MM.1S (cell line): ENCODE measurements at regions not wholly inside any gene's neighbourhood (a gene's known extent, or its start where the extent isn't known, plus 50 kb on each side); places are given as distances from the start of the nearest gene placed in this dataset.

ENCODE experiments used
- DNase-seq: peaks from one replicate; pipeline ENCODE4 v3.0.0-alpha.2; 2015
- H2AFZ ChIP-seq: fragments of 300-600 bp; sonication (generic); 2 replicates; pipeline ENCODE4 v1.6.0; 2016; ENCODE audit warnings: antibody characterized with exemption, low read length
- H3F3A ChIP-seq: fragments of 300-600 bp; sonication (generic); 2 replicates; pipeline ENCODE4 v1.6.1; 2016; ENCODE audit warnings: mild to moderate bottlenecking, antibody characterized with exemption, low read length, moderate library complexity, mixed read lengths; ENCODE audit not compliant: insufficient read depth
- H3K27ac ChIP-seq: fragments of 300-600 bp; sonication (generic); 2 replicates; pipeline ENCODE4 v1.5.1; 2016; ENCODE audit warnings: mild to moderate bottlenecking, low read length
- H3K27me3 ChIP-seq: fragments of 300-600 bp; sonication (generic); replicated peaks from 2 replicates; pipeline ENCODE4 v1.6.0; 2016; ENCODE audit warnings: low read length; ENCODE audit not compliant: insufficient read depth
- H3K36me3 ChIP-seq: fragments of 300-600 bp; sonication (generic); replicated peaks from 2 replicates; pipeline ENCODE4 v1.6.1; 2016; ENCODE audit warnings: mild to moderate bottlenecking, low read length, mixed read lengths; ENCODE audit not compliant: insufficient read depth
- H3K4me1 ChIP-seq: fragments of 300-600 bp; sonication (generic); 2 replicates; pipeline ENCODE4 v1.6.1; 2016; ENCODE audit warnings: low read length, mixed read lengths
- H3K4me2 ChIP-seq: fragments of 300-600 bp; sonication (generic); 2 replicates; pipeline ENCODE4 v1.6.0; 2016; ENCODE audit warnings: low read depth, low read length
- H3K4me3 ChIP-seq: fragments of 300-600 bp; sonication (generic); 2 replicates; pipeline ENCODE4 v1.5.1; 2016; ENCODE audit warnings: low read length, mixed read lengths
- H3K79me2 ChIP-seq: fragments of 300-600 bp; sonication (generic); 2 replicates; pipeline ENCODE4 v1.6.1; 2016; ENCODE audit warnings: mixed run types, low read length, mixed read lengths
- H3K9ac ChIP-seq: fragments of 300-600 bp; sonication (generic); 2 replicates; pipeline ENCODE4 v1.6.1; 2016; ENCODE audit warnings: low read length, mixed read lengths
- H3K9me2 ChIP-seq: fragments of 300-600 bp; sonication (generic); replicated peaks from 2 replicates; pipeline ENCODE4 v1.6.1; 2016; ENCODE audit warnings: mild to moderate bottlenecking, low read length, mixed read lengths; ENCODE audit not compliant: insufficient read depth
- H3K9me3 ChIP-seq: fragments of 300-600 bp; sonication (generic); replicated peaks from 2 replicates; pipeline ENCODE4 v1.6.1; 2016; ENCODE audit warnings: mild to moderate bottlenecking, low read length, mixed read lengths; ENCODE audit not compliant: insufficient read depth
- H4K20me1 ChIP-seq: fragments of 300-600 bp; sonication (generic); 2 replicates; pipeline ENCODE4 v1.6.1; 2016; ENCODE audit warnings: mild to moderate bottlenecking, low read length, moderate library complexity, mixed read lengths; ENCODE audit not compliant: insufficient read depth
- EZH2 ChIP-seq: fragments of 300-600 bp; sonication (generic); optimal IDR thresholded peaks from 2 replicates; pipeline ENCODE3; 2017; ENCODE audit warnings: low read depth, mild to moderate bottlenecking, antibody characterized with exemption, low read length, mixed read lengths
- EZH2phosphoT487 ChIP-seq: fragments of 300-600 bp; sonication (generic); IDR thresholded peaks from 2 replicates; pipeline ENCODE4 v1.6.1; 2018; ENCODE audit warnings: antibody characterized with exemption, low read length
- TF ChIP-seq, protein P1 (sequence below): fragments of 300-600 bp; sonication (generic); IDR thresholded peaks from 2 replicates; pipeline ENCODE4 v1.5.1; 2016; ENCODE audit warnings: antibody characterized with exemption, low read length, mixed read lengths

DNA sequence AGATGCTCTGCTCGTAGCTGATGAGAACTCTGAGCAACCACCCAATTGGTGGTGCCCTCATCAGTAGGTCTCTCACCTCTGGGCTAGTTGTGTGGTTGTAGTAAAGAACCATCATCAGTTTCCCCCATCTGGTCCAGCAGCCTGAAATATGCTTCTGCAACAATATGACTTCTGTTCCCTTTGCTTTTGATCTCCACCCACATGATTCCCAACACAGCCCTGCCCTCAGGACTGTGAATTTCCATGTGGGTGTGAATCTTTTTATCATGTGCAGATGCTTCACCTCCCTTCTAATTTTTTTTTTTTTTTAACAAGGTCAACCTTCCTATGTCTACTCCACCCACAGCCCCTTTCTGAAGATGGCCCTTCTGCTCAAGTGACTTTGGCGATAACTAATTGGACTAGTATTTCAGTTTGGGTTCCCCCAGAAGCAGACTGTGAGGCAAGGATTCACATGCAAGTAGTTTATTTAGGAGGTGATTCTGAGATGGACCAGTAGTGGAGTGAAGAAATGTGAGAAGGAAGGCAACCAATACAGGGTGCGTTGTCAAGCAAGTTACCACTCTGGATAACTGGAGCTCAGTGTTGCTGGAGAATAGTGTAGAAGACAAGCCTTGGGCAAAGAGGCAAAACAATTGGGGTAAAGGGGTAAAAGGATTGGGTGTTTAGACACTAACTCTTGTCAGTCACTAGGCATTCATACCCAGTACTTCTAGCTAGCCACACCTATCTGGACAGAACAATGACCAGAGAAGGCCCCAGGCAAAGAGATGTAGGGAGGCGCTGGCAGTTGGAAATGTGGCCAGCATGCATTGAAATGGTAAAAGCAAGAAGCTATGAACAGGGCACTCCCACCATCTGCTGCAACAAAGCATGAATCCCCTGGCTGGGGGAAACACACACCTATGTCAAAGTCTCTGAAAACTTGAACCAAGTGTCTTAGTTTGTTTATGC is 466.2 kb downstream of the BCOR start:
- Histone ChIP-seq H3F3A (no peaks in the 10 kb centered on the region), H3K27ac (no peak overlapping the region), H4K20me1 (no peaks in the 10 kb centered on the region), H3K9me3 (no peaks in the 10 kb centered on the region), H3K36me3 (no peaks in the 10 kb centered on the region), H3K9ac (no peak overlapping the region), H2AFZ (no peak overlapping the region), H3K4me3 (no peak overlapping the region), H3K27me3 (no peaks in the 10 kb centered on the region), H3K4me1 (no peaks in the 10 kb centered on the region), H3K4me2 (no peak overlapping the region), H3K79me2 (no peaks in the 10 kb centered on the region), H3K9me2 (no peaks in the 10 kb centered on the region)
- TF ChIP-seq EZH2phosphoT487 (no peak), EZH2 (no peak)
- TF ChIP-seq, protein P1, sequence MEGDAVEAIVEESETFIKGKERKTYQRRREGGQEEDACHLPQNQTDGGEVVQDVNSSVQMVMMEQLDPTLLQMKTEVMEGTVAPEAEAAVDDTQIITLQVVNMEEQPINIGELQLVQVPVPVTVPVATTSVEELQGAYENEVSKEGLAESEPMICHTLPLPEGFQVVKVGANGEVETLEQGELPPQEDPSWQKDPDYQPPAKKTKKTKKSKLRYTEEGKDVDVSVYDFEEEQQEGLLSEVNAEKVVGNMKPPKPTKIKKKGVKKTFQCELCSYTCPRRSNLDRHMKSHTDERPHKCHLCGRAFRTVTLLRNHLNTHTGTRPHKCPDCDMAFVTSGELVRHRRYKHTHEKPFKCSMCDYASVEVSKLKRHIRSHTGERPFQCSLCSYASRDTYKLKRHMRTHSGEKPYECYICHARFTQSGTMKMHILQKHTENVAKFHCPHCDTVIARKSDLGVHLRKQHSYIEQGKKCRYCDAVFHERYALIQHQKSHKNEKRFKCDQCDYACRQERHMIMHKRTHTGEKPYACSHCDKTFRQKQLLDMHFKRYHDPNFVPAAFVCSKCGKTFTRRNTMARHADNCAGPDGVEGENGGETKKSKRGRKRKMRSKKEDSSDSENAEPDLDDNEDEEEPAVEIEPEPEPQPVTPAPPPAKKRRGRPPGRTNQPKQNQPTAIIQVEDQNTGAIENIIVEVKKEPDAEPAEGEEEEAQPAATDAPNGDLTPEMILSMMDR: no peak
- no peak for DNase-seq

DNA sequence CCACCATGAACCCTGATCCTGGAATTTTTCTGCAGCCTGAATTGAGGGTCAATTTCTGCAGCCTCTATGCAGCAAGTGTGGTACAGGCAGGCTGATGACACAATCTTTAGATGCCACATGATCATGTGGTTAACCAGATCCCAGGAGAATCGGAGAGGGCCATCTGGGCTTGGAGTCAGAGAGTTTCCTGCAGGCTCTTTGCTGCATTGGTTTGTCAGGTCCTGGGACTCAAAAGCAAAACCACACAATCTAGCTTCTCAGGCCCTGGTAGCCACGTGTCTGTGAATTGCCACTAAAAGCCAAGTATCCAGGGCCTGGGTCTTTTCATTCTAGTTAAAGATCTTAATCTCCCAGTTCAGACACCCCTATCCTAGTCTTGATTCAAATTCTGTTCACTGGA is 464.5 kb downstream of the BCOR start:
- Histone ChIP-seq H3K27ac (no peak overlapping the region), H4K20me1 (no peaks in the 10 kb centered on the region), H3K4me1 (no peaks in the 10 kb centered on the region), H3K36me3 (no peaks in the 10 kb centered on the region), H3K4me3 (no peak overlapping the region), H3K79me2 (no peaks in the 10 kb centered on the region), H3K27me3 (no peaks in the 10 kb centered on the region), H2AFZ (no peak overlapping the region), H3K9ac (no peak overlapping the region), H3K9me3 (no peaks in the 10 kb centered on the region), H3F3A (no peaks in the 10 kb centered on the region), H3K9me2 (no peaks in the 10 kb centered on the region), H3K4me2 (no peak overlapping the region)
- no peak for DNase-seq
- TF ChIP-seq, protein P1: no peak
- TF ChIP-seq EZH2phosphoT487 (no peak), EZH2 (no peak)

DNA sequence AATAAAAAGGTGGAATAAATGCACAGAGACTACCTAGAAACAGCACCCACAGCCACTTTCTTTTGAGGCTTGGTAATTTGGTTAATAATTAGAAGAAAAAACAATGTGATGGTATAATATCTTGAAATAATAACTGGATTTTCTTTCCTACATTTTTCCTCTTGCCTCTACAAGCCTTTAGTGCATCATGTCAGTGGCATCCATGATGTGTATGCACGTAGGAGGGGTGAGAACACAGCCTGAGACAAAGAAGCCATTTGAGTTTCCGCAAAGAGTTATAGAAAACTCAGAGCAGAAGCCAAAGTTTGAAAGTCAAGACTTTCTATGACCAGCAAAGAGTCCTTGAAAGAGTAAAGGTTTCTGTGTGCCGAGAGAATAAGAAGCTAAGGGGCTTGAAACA is 461.3 kb downstream of the BCOR start:
- TF ChIP-seq, protein P1: no peak
- H3K4me3 ChIP-seq: no peak overlapping the region
- H3F3A ChIP-seq: no peaks in the 10 kb centered on the region
- H4K20me1 ChIP-seq: no peaks in the 10 kb centered on the region
- H3K79me2 ChIP-seq: no peaks in the 10 kb centered on the region
- no peaks in the 10 kb centered on the region for H3K9me3 ChIP-seq
- H2AFZ ChIP-seq: no peak overlapping the region
- H3K9me2 ChIP-seq: no peaks in the 10 kb centered on the region
- no peaks in the 10 kb centered on the region for H3K36me3 ChIP-seq
- H3K4me1 ChIP-seq: peaks cover 8% of the 10 kb centered on the region; the same call in 1 of the 2 replicates
- no peak overlapping the region for H3K4me2 ChIP-seq
- H3K9ac ChIP-seq: no peak overlapping the region
- DNase-seq: no peak
- H3K27ac ChIP-seq: no peak overlapping the region
- H3K27me3 ChIP-seq: no peaks in the 10 kb centered on the region
